Neuronal stem cell (in vitro differentiated cells): ENCODE measurements at regions not wholly inside any gene's neighbourhood (a gene's known extent, or its start where the extent isn't known, plus 50 kb on each side); places are given as distances from the start of the nearest gene placed in this dataset.
"Not testable (repeated sequence)": the region's sequence is repeated elsewhere in the genome, so short reads cannot be mapped to it uniquely, and the experiment has no call there.

Experiments
- DNase-seq: peaks from one replicate; pipeline ENCODE4 v3.0.0-alpha.2; 2013; ENCODE audit warnings: low spot score
- H2AFZ ChIP-seq: one replicate; pipeline ENCODE4 v1.6.1; 2013; ENCODE audit warnings: mild to moderate bottlenecking, low read length, inconsistent platforms
- H2AK5ac ChIP-seq: 2 replicates; pipeline ENCODE4 v1.6.1; 2013; ENCODE audit warnings: low read depth, mild to moderate bottlenecking, inconsistent platforms, low read length, moderate library complexity, mixed read lengths
- H2BK120ac ChIP-seq: 2 replicates; pipeline ENCODE4 v1.6.1; 2013; ENCODE audit warnings: low read depth, mild to moderate bottlenecking, inconsistent platforms, low read length, moderate library complexity, mixed read lengths
- H2BK12ac ChIP-seq: one replicate; pipeline ENCODE4 v1.6.1; 2013; ENCODE audit warnings: low read length, inconsistent platforms
- H2BK15ac ChIP-seq: 2 replicates; pipeline ENCODE4 v1.6.1; 2013; ENCODE audit warnings: mild to moderate bottlenecking, low read length, inconsistent platforms, mixed read lengths
- H2BK5ac ChIP-seq: one replicate; pipeline ENCODE4 v1.6.1; 2013; ENCODE audit warnings: inconsistent platforms, mild to moderate bottlenecking, low read length, moderate library complexity
- H3K14ac ChIP-seq: one replicate; pipeline ENCODE4 v1.6.1; 2013; ENCODE audit warnings: low read length, inconsistent platforms
- H3K18ac ChIP-seq: 2 replicates; pipeline ENCODE4 v1.6.1; 2013; ENCODE audit warnings: low read length, inconsistent platforms
- H3K23ac ChIP-seq: 2 replicates; pipeline ENCODE4 v1.6.1; 2013; ENCODE audit warnings: low read depth, mild to moderate bottlenecking, mixed read lengths, low read length, inconsistent platforms; ENCODE audit not compliant: poor library complexity
- H3K27ac ChIP-seq: replicated peaks from 3 replicates; pipeline ENCODE4 v1.5.1; 2013; ENCODE audit warnings: low read length, inconsistent platforms
- H3K27me3 ChIP-seq, 3 experiments: 2 replicates each; pipeline ENCODE4 v1.6.1; 2013; ENCODE audit warnings: low read length in 3 of 3, mild to moderate bottlenecking in 2 of 3, inconsistent platforms in 1 of 3, low read depth in 1 of 3, mixed read lengths in 1 of 3, moderate library complexity in 1 of 3; ENCODE audit not compliant: control insufficient read depth in 3 of 3, insufficient read depth in 3 of 3
- H3K36me3 ChIP-seq, 2 donors: replicated peaks in 1 of 2; 2 replicates each; pipeline ENCODE4 v1.6.1; 2013; ENCODE audit warnings: low read length in 2 of 2; ENCODE audit not compliant: control insufficient read depth in 2 of 2, insufficient read depth in 2 of 2
- H3K4ac ChIP-seq: 2 replicates; pipeline ENCODE4 v1.6.1; 2013; ENCODE audit warnings: inconsistent platforms, mild to moderate bottlenecking, low read length, moderate library complexity
- H3K4me1 ChIP-seq, 2 donors: 1 replicate in 1 of 2; 2 replicates in 1 of 2; pipeline ENCODE4 v1.6.1; 2013; ENCODE audit warnings: low read length in 2 of 2, low read depth in 1 of 2; ENCODE audit not compliant: control insufficient read depth in 2 of 2, insufficient read depth in 1 of 2
- H3K4me2 ChIP-seq: one replicate; pipeline ENCODE4 v1.6.1; 2013; ENCODE audit warnings: mild to moderate bottlenecking, low read length, inconsistent platforms; ENCODE audit not compliant: insufficient read depth, poor library complexity, severe bottlenecking
- H3K4me3 ChIP-seq, 2 donors: 2 replicates each; pipeline ENCODE4 v1.5.1; 2013; ENCODE audit warnings: low read length in 2 of 2, mild to moderate bottlenecking in 2 of 2, inconsistent platforms in 1 of 2, moderate library complexity in 1 of 2
- H3K79me1 ChIP-seq: one replicate; pipeline ENCODE4 v1.6.1; 2013; ENCODE audit warnings: low read depth, mild to moderate bottlenecking, inconsistent platforms, low read length, moderate library complexity
- H3K9ac ChIP-seq: one replicate; pipeline ENCODE4 v1.6.1; 2013; ENCODE audit warnings: mild to moderate bottlenecking, low read depth, low read length, inconsistent platforms; ENCODE audit not compliant: poor library complexity
- H3K9me3 ChIP-seq, 2 donors: replicated peaks in 1 of 2; 2 replicates each; pipeline versions ENCODE3 to v1.6.1; 2013; ENCODE audit warnings: low read length in 2 of 2, mild to moderate bottlenecking in 2 of 2, inconsistent platforms in 1 of 2, low read depth in 1 of 2, mixed read lengths in 1 of 2, moderate library complexity in 1 of 2; ENCODE audit not compliant: control insufficient read depth in 2 of 2, insufficient read depth in 1 of 2
- H4K8ac ChIP-seq: one replicate; pipeline ENCODE4 v1.6.1; 2013; ENCODE audit warnings: low read depth, mild to moderate bottlenecking, inconsistent platforms, low read length, moderate library complexity
- H4K91ac ChIP-seq: one replicate; pipeline ENCODE4 v1.6.1; 2013; ENCODE audit warnings: low read length, low read depth, mild to moderate bottlenecking, inconsistent platforms; ENCODE audit not compliant: poor library complexity
- WGBS, 2 donors: extraction: QIAGEN DNeasy Blood & Tissue Kit; methylation state at CpG; one replicate each; pipeline ENCODE4 v1.1.7; 2013; ENCODE audit warnings: missing lambda C conversion rate in 2 of 2, mixed read lengths in 1 of 2; ENCODE audit not compliant: insufficient read length in 2 of 2, insufficient replicate concordance in 1 of 2; ENCODE audit errors: extremely low coverage in 2 of 2; 5-methylcytosine and 5-hydroxymethylcytosine counted together

DNA sequence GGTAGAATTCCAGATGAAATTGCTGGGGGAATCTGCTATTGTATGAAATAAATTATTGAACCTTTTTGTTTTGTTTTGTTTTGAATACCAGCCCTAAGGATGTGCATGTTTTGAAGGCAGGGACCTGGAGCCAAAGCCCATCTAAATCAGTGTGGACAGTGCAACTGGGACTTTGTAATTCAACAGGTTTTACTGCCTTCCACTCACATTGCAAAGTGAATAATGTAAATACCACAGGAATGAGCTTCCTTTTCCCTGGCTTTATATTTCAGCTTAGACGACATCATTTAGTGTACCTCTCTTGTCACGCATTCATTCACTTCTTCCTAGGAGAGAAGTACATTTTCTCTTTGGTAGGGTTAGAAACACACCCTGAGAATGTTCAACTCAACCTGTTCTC, 795.0 kb downstream of the CENPC start:
- H3K4me1 ChIP-seq = no peaks in the 10 kb centered on the region
- no peaks in the 10 kb centered on the region for H3K36me3 ChIP-seq
- no peak overlapping the region for H2BK5ac ChIP-seq
- no peak overlapping the region for H4K91ac ChIP-seq
- no peak overlapping the region for H3K14ac ChIP-seq
- no peak overlapping the region for H2AK5ac ChIP-seq
- no CpG with 5 or more reads among the region's 2 CpGs for WGBS, 2 donors
- no peak overlapping the region for H3K9ac ChIP-seq
- H3K79me1 ChIP-seq = no peaks in the 10 kb centered on the region
- H3K4me2 ChIP-seq = no peak overlapping the region
- no peaks in the 10 kb centered on the region for H3K9me3 ChIP-seq
- no peaks in the 10 kb centered on the region for H3K27me3 ChIP-seq
- no peak overlapping the region for H2BK15ac ChIP-seq
- no peak overlapping the region for H3K4me3 ChIP-seq
- H2BK120ac ChIP-seq = no peak overlapping the region
- no peak for DNase-seq
- H3K23ac ChIP-seq = no peak overlapping the region
- no peak overlapping the region for H3K27ac ChIP-seq
- no peak overlapping the region for H2BK12ac ChIP-seq
- H3K4ac ChIP-seq = no peak overlapping the region
- H3K18ac ChIP-seq = no peak overlapping the region
- H2AFZ ChIP-seq = no peak overlapping the region
- no peak overlapping the region for H4K8ac ChIP-seq

DNA sequence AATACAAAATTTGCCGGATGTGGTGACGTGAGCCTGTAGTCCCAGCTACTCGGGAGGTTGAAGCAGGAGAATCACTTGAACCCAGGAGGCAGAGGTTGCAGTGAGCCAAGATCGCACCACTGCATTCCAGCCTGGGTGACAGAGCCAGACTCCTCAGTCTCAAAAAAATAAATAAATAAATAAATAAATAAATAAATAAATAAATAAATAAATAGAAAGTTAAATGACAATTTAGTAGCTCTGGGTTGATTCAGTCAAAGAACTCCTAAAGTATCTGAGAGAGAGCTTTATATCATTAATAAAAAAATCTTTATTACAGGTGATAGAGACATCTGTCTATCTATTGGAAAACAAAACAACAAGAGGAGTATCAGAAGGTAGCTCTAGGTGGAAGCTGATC, 798.4 kb downstream of the CENPC start:
- not testable (repeated sequence) for H2BK15ac ChIP-seq, H3K4me1 ChIP-seq, H2AFZ ChIP-seq, H4K91ac ChIP-seq, H3K18ac ChIP-seq, H2BK120ac ChIP-seq, H3K14ac ChIP-seq, H3K9me3 ChIP-seq, H2BK5ac ChIP-seq, H3K4me2 ChIP-seq, H4K8ac ChIP-seq, H3K4ac ChIP-seq, DNase-seq, H3K4me3 ChIP-seq, H3K9ac ChIP-seq, H2AK5ac ChIP-seq, H3K79me1 ChIP-seq, H3K27me3 ChIP-seq, H3K36me3 ChIP-seq, H3K27ac ChIP-seq, H2BK12ac ChIP-seq, H3K23ac ChIP-seq
- no CpG with 5 or more reads among the region's 4 CpGs for WGBS, 2 donors

DNA sequence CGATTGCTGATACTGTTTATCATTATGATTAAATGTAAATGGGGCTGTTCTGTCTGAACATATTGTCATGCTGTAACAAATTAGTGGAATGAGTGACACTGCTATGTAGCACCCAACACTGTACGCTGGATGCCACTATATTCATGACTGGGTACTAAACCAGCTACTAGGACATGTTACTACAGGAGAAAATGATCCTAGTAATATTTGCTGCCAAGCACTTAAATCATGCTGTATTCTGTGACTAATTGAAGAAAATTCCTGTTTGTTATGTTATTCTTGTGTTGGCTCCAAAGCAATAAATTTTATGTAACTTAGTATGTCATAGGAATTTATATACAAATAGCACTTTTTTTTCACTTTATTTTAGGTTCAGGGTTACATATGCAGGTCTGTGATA, 804.2 kb downstream of the CENPC start:
- Histone ChIP-seq H3K4me3 (no peak overlapping the region), H3K9ac (no peak overlapping the region), H3K9me3 (no peaks in the 10 kb centered on the region), H3K4me2 (no peak overlapping the region), H2BK120ac (no peak overlapping the region), H2AK5ac (no peak overlapping the region), H3K27ac (no peak overlapping the region), H2BK5ac (no peak overlapping the region), H3K23ac (no peak overlapping the region), H3K14ac (no peak overlapping the region), H3K18ac (no peak overlapping the region), H2BK12ac (no peak overlapping the region), H3K4ac (no peak overlapping the region), H2AFZ (no peak overlapping the region), H3K36me3 (no peaks in the 10 kb centered on the region), H3K27me3 (no peaks in the 10 kb centered on the region), H4K8ac (no peak overlapping the region), H4K91ac (no peak overlapping the region), H3K4me1 (peaks cover 4 to 8% of the 10 kb centered on the region in 2 donors), H3K79me1 (no peaks in the 10 kb centered on the region), H2BK15ac (no peak overlapping the region)
- no CpG with 5 or more reads among the region's 2 CpGs for WGBS, 2 donors
- DNase-seq = no peak

DNA sequence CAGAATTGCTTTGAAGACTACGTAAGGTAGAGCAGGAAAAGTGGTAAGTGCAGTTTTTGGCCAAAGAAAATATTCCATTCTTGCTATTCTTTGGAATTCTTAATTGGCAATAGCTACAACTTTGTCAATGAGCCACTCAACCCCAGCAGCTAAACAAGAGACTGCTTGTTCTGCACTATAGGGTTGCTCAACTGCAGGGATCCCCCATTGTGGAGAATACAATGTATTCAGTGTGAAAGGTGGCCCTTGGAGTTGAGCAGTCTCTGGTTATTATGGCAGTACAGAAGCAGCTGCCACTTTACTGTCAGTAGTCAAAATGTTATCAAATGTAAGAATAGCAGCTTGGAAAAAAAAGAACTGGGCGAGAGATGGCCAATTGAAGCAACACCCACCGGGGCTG, 808.7 kb downstream of the CENPC start:
- Histone ChIP-seq H3K27ac (no peak overlapping the region), H3K4ac (no peak overlapping the region), H4K8ac (no peak overlapping the region), H3K4me2 (no peak overlapping the region), H3K36me3 (no peaks in the 10 kb centered on the region), H3K9me3 (no peaks in the 10 kb centered on the region), H2BK12ac (no peak overlapping the region), H2AFZ (no peak overlapping the region), H2BK15ac (no peak overlapping the region), H3K18ac (no peak overlapping the region), H3K79me1 (no peaks in the 10 kb centered on the region), H3K4me3 (no peak overlapping the region), H2BK5ac (no peak overlapping the region), H3K23ac (no peak overlapping the region), H2BK120ac (no peak overlapping the region), H3K9ac (no peak overlapping the region), H4K91ac (no peak overlapping the region), H2AK5ac (no peak overlapping the region), H3K4me1 (peaks cover 4 to 8% of the 10 kb centered on the region in 2 donors), H3K27me3 (peaks cover 0 to 3% (median 0%) of the 10 kb centered on the region in 3 experiments), H3K14ac (no peak overlapping the region)
- peak; percentile 39 for DNase-seq
- WGBS, 2 donors = no CpG with 5 or more reads among the region's 3 CpGs
